GM18499 (cell line): ENCODE measurements at regions not wholly inside any gene's neighbourhood (a gene's known extent, or its start where the extent isn't known, plus 50 kb on each side); places are given as distances from the start of the nearest gene placed in this dataset.
"Not testable (repeated sequence)": the region's sequence is repeated elsewhere in the genome, so short reads cannot be mapped to it uniquely, and the experiment has no call there.

Experiments used
- ATAC-seq: cut with Tn5 transposase; IDR thresholded peaks from one replicate; pipeline ENCODE4 v1.9.1; 2021; ENCODE audit warnings: moderate number of reproducible peaks; ENCODE audit not compliant: insufficient read depth, unreplicated experiment

DNA sequence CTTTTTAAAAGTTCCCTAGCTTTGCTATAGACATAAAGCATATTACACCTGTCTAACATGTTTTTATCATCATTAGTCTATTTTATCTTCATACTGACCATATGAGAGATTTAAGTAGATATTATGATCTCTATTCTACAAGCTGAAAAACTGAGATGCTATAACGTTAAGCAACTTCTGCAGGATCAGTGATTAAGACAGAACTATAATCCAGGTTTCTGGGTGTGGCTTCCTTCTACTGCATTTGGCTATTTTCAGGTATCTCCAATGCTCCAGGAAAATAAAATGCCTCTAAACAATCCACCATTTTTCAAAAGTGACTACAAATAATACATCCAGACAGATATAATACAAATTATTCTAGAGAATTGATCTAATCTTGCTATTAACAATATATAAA lies 53.4 kb downstream of the RGS2 start:
- no peak for ATAC-seq

DNA sequence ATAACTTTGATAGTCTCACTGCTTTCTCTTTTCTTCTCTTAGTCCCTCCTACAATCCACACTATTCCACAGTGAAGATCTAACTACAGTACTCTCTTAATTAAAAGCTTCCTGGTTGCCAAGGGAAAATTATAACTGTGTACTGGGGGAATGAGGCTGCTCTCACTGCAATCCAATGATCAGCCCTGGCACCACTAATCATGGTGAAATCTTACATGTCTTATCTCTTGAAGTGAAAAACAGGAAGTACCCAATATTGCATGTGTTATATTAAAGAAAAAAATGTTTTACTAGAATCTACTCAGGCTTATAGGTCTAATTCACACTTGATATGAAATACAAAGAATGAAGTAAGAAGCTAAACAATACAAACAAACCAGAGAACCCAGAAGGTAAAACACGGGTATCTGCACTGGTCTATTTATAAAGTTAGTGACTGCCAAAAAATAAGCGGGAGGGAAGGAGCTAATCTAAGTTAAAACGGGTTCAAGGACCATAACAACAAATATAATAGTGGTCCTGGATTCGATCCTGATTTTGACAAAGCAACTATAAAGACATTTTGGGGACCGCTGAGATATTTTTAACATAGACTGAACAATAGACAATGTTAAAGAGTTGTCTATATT lies 57.5 kb downstream of the RGS2 start:
- ATAC-seq = no peak

DNA sequence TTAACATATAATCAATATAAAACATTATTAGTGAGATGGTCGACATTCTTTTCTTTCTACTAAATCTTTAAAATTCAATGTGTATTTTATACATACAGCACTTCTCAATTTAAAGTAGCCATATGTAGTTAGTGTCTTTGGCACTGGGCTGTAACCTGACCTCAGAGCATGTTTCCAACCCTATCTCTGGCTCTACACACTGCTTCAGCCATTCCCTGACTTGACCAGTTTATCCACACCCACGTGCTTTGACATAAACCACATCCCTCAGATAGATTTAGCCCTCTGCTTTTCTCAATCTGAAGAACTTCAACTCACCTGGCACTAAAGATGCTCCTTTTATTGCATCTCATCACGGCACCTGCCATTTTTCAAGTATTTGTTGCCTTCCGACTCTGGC lies 58.3 kb downstream of the RGS2 start:
- no peak for ATAC-seq

DNA sequence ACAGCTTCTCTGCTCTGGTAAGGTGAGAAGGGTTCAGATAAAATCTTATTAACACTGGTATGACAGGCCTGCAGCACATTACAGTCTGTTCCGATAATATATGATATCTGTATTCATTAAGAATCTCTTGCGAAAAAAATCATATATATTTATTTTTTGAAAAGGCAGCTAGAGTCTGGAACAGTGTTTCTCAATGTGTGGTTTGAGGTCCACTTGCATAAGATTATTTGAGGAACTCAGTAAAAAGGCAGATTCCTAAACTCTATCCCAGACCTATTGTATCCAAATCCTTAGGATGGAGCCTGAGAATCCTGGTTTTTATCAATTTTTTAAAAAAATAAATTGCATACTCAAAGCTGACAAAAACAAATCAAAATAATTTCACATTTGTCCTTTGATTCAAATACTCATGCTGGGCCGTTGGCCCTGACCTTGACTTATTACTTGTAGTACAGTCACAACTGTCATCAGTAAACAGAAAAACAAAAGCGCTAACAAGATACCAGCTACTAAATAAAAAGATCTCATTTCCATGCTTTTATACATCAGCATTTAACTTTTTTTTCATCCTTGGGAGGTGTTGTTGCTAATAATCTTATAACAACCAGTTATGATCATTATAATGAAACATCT lies 60.6 kb downstream of the RGS2 start:
- no peak for ATAC-seq

DNA sequence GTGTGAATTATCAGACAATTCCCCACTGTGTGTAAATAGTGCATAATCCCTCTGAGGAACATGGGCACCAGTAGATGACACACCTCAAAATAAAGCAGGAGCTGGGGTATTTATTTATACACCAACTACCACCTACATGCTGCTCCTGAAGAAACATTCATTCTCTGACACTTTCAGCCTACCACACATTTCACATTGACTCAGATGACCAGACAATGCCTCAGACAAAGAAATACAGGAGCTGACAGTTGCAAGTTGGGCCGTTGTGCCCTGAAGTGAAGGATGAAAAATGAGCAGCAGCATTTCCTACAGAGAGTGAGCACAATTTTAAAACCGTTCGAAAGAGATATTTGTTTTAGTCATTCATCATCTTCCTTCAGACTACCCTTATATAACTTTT lies 63.2 kb downstream of the RGS2 start:
- no peak for ATAC-seq

DNA sequence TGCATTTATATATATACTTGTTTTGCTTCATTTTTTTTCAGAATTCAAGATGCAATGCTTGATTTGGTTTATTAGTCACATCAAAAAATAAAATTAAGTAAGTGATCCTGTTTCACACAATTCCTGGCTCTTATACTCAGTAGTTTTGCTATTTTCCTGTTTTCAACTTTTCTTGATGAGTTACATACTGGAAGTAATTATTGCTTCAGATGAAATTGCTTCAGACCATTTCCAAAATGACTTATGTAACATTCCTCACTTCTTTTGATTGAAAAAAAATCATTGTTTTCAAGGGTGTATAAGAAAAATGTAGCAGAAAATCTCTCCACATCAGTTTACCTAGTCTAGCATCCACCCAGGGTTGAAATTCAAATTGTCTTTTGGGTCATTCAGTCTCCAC lies 65.0 kb downstream of the RGS2 start:
- ATAC-seq = no peak

DNA sequence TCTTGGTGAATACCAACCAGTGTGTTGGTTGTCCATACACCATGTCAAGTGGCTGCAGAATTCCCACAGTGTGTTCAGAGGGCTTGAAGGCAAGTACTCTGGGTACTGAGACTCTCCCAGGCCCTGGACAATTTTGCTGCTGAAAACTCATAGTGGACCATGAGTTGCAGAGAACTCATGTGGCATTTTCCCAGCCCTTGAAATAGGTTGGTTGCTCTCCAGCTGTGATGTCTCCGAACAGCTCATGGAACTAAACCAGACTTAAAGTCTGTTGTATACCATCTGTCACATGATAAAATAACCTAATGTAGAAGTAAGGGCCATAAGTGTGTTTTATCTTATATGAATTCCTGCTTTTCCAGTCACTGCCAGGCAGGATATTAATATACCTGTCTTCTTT lies 67.8 kb downstream of the RGS2 start:
- ATAC-seq = no peak

DNA sequence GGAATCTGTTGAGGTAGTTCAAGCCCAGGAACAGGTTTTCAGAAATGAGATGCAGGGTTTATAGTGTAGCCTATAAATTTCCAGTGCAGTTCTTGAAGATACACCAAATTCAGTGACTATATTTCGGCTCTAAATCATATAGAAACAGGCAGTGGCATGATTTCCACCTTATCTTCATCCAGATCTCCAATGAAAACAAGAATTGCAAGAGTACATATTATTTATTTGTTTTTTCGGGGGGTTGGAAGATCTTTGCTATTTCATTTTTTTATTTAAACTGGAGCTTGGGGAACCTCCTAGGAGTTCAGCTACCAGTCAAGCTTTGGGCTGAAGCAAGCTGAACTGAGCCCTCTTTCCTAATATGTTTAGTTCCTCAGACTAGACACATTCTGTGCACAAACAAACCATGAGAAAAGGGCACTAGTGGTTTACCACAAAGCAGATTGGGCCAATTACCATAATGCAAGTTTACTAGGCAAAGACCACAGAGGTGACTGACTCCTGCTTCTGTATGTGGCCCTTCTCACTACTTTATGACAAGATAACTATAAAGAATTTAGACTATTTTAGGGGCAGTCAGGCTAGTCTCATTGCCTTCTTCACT lies 68.5 kb downstream of the RGS2 start:
- no peak for ATAC-seq

DNA sequence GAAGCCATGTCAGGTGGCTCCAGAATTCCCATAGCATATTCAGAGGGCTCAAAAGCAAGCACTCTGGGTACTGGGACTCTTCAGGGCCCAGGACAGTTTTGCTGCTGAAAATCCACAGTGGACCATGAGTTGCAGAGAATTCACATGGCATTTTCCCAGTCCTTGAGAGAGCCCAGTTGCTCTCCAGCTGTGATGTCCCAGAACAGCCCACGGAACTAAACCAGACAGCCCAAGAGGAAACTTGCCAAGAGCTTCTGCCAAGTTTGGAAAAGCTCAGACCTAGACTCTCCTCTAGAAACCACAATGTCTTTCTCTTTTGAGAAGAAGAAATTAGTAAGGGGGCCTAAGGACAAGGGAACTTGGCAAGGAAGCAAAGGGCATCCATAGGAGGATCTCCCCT lies 69.4 kb downstream of the RGS2 start:
- no peak for ATAC-seq

DNA sequence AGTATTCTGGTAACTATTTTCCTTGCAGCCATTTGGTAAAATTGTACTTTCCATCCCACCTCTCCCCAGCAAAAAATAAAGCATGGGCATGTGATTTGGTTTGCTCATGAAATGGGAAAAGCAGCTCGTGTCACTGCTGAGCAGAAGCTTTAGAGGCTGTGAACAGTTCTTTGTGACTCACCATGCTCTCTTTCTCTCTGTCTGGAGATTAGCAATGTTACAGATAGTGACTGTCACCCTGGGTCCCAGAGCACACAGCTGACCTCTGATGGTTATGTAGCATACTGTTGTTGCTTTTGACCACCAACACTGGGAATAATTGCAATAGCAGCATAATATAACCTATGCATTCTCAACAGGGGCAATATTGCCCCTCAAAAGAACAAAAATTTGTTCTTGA lies 70.6 kb downstream of the RGS2 start:
- ATAC-seq = no peak

DNA sequence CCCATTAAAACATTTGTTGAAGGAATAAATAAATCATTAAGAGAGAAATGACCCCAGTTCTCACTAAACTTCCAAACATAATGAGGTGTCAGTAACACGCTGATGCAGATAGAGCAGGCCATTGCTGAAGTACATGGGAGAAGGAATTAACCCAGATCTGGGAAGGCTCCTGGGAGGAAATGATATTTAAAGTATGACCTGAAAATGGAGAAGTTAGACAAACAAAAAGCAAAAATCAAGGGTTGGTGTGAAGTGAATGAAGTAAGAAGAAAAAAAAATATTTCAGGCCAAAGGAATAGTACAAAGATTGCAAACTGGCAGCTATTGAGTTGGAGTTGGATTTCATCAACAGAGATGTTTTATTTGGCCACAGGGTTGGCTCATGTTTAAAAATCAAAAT lies 71.4 kb downstream of the RGS2 start:
- ATAC-seq = no peak

DNA sequence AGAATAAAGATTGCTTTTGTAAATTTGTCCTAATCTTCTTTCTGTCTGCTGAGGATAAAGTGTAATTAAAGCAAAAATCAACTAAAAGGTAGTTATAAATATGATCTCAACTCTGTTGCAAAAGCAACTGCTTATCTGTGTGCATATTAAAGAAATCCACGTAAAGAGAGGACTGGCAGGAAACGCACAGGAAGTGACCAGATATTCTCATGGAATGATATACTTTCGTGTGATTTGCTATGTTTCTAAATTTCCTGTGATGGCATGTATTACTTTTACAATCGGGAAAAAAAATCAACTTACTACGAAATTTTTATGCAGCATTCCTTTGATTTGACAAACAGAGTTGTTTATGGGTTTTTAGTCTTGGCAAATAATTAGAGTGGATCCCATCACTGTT lies 75.4 kb downstream of the RGS2 start:
- no peak for ATAC-seq

DNA sequence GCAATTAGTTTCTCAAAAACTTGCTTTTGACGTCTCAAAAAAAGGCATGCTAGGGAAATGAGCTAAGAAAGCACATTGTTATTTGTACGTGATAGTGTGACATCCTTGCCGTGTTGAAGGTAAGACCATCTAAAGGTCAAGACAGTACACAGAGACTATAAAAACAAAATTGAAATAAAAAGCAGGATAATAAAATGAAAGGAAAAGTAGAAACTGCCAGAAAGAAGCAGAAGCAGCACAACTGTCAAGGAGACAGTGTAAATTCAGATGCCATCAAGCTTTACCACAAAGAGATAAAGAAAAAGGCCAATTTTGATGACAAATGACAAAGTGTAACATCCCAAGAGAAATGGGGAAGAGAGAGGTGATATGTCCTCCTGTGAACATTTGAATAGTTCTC lies 76.5 kb downstream of the RGS2 start:
- not testable (repeated sequence) for ATAC-seq

DNA sequence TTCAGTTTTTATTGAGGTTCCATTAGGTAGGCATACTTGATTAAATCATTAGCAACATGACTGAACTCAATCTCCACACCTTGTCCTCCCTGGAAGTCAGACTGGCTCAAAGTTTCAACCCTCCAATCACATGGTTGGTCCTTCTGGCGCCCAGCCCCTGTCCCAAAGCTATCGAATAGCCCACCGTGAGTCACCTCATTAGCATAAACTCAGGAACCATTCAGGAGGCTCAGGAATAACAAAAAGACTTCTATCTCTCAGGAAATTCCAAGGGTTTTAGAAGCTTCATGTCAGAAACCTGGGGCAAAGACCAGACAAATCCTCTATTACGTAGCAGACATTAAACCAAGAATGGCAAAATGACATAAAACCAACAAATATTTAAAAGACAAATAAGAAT lies 78.6 kb downstream of the RGS2 start:
- ATAC-seq = no peak

DNA sequence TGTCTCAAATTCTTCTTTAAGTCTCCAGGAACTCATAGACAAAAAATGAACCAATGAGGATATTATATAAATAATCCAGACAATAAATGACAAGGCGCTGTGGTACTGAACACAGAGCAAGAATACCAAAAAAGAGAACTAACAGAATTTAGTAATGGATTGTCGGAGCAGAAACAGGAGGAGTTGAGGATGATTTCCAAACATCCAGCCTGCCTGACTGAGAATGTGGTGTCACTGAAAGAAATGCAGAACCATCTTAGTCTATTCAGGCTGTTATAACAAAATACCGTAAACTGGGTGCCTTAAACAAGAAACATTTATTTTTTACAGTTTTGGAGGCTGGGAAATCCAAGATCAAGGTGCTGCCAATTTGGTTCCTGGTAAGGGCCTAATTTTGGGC lies 79.7 kb downstream of the RGS2 start:
- no peak for ATAC-seq

DNA sequence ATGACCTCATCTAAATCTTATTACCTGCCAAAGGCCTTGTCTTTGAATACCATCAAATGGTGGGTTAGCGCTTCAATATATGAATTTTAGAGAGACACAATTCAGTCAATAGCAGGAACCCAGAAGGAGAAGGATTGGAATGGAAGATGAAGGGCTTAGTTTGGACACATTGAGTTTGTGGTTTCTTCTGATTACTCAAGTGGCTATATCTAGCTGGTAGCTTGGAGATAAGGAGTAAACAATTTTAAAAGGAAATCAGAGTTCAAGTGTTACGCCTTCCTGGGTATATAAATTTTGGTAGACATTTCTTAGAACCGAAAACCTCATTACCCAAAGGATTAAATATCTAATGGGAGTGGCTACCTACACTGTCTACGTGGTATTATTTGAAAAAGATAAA lies 80.2 kb downstream of the RGS2 start:
- ATAC-seq = no peak

DNA sequence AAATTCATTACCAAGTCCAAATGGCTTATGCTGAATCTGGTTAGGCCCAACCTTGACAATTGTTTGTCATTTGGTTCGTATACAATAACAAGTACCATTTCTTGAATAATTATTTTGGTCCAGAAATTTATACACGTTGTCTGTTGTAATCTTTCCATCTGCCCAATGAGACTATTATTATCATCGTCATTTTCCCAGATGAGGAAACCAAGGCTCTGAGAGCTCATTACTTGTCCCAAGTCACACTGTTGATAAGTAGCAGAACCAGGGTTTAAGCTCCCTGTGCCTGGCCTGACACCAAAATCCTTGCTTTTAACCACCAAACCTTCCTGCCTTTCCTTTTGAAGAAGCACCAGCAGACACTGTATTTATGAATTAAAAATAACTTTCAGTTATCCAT lies 81.3 kb downstream of the RGS2 start:
- ATAC-seq = no peak

DNA sequence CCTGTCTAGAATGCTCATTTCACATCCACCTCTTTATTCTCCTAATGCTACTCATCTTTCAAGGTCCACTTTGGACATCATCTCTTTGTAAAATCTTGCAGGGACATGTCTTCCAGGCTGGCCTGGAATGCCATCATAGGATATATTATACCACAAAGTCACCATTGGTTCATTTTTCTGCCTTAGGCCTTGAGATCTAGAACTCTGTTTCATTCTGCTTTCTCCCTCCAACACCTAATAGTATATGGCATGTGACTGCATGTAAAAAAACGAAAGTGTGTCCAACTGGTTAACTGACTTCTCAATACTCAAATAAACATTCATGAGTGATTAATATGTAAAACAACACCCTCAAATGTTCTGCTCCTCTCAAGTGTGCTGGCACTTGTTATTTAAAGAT lies 84.1 kb downstream of the RGS2 start:
- ATAC-seq = no peak

DNA sequence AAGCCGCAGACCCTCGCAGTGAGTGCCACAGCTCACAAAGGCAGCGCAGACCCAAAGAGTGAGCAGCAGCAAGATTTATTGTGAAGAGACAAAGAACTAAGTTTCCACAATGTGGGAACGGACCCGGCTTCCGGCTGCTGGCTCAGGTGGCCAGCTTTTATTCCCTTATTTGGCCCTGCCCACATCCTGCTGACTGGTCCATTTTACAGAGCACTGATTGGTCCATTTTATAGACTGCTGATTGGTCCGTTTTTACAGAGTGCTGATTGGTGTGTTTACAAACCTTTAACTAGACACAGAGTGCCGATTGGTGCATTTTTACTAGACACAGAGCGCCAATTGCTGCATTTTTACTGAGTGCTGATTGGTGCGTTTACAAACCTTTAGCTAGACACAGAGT lies 86.6 kb downstream of the RGS2 start:
- ATAC-seq = not testable (repeated sequence)

DNA sequence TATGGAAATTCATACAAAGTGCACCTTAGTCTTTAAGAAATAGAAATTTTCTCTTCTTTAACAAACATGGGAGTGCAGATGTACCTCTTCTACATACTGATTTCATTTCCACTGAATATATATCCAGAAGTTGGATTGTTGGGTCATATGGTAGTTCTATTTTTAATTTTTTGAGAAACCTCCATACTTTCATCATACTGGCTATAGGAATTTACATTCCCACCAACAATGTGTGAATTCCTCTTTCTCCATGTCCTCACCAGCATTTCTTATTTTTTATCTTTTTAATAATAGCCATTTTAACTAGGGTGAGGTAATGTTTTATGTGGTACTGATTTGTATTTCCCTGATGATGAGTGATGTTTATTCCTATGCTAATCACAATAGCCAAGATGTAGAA lies 87.5 kb downstream of the RGS2 start:
- no peak for ATAC-seq

DNA sequence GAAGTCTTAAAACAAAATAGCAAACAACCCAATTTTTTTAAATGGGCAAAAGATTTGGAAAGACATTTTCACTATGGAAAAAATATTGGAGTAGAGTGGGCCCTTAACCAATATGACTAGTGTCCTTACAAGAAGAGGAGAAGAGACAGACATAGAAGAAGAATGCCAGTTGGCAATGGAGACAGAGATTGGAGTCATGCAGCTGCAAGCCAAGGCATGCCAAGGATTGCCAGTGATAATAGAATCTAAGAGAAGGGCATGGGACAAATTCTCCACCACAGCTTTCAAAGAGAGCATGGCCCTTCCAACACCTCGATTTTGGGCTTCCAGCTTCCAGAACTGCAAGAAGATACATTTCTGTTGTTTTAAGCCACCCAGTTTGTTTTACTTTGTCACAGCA lies 92.7 kb downstream of the RGS2 start:
- no peak for ATAC-seq

DNA sequence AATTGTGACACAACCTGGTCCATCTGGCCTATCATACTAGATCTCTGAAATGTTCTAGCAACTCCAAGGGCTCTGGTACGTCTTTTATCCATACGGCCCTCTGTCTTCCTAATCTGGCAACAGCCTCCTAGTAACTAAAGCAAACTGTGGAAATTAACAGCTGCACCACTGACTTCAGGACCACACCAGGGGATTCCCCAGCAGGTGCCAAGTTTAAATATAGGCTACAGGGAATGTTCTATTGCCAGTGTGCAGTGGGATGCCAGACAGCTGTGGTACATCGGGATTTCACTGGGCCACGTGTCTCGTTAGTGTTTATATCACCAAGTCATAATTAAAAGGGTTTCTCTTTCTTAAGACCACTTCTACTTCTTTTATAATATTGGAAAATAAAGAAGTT lies 94.3 kb downstream of the RGS2 start:
- no peak for ATAC-seq
